Liver (tissue), 3 donors: ENCODE measurements at regions not wholly inside any gene's neighbourhood (a gene's known extent, or its start where the extent isn't known, plus 50 kb on each side); places are given as distances from the start of the nearest gene placed in this dataset.
"Not testable (repeated sequence)": the region's sequence is repeated elsewhere in the genome, so short reads cannot be mapped to it uniquely, and the experiment has no call there.

ENCODE experiments used
- CTCF ChIP-seq: fragments of 150-350 bp; IDR thresholded peaks from 2 replicates; pipeline ENCODE4 v1.5.1; 2017; ENCODE audit warnings: improper control_type of control experiment, low read depth, low read length; ENCODE audit not compliant: missing input control
- EGR1 ChIP-seq, 2 donors: IDR thresholded peaks; 2 replicates each; pipeline ENCODE4 v1.6.1; 2016 to 2018; ENCODE audit warnings: antibody characterized with exemption in 2 of 2, low read depth in 2 of 2
- FOXA1 ChIP-seq: IDR thresholded peaks from 2 replicates; pipeline ENCODE4 v1.6.1; 2016; ENCODE audit warnings: antibody characterized with exemption
- GABPA ChIP-seq, 2 donors: IDR thresholded peaks in 1 of 2; conservative IDR thresholded peaks in 1 of 2; 2 replicates each; pipeline ENCODE4 v1.6.1; 2016; ENCODE audit warnings: antibody characterized with exemption in 2 of 2, mild to moderate bottlenecking in 1 of 2, moderate library complexity in 1 of 2
- HNF4A ChIP-seq, 2 donors: conservative IDR thresholded peaks; 2 replicates each; pipeline ENCODE4 v1.6.1; 2016; ENCODE audit warnings: antibody characterized with exemption in 2 of 2, mild to moderate bottlenecking in 2 of 2
- JUND ChIP-seq, 2 donors: IDR thresholded peaks; 2 replicates each; pipeline ENCODE4 v1.6.1; 2016; ENCODE audit warnings: antibody characterized with exemption in 2 of 2
- RAD21 ChIP-seq, 2 donors: IDR thresholded peaks; 2 replicates each; pipeline ENCODE4 v1.6.1; 2016; ENCODE audit warnings: antibody characterized with exemption in 2 of 2, mild to moderate bottlenecking in 2 of 2
- RXRA ChIP-seq, 2 donors: IDR thresholded peaks; 2 replicates each; pipeline ENCODE4 v1.6.1; 2017 to 2018; ENCODE audit warnings: antibody characterized with exemption in 2 of 2, mild to moderate bottlenecking in 1 of 2
- SP1 ChIP-seq: IDR thresholded peaks from 2 replicates; pipeline ENCODE4 v1.6.1; 2018; ENCODE audit warnings: antibody characterized with exemption, mild to moderate bottlenecking
- TAF1 ChIP-seq: conservative IDR thresholded peaks from 2 replicates; pipeline ENCODE4 v1.6.1; 2016; ENCODE audit warnings: antibody characterized with exemption, mild to moderate bottlenecking
- YY1 ChIP-seq: IDR thresholded peaks from 2 replicates; pipeline ENCODE4 v1.6.1; 2016; ENCODE audit warnings: antibody characterized with exemption, mild to moderate bottlenecking
- TF ChIP-seq, protein P1 (sequence below): IDR thresholded peaks from 2 replicates; pipeline ENCODE4 v1.6.1; 2016; ENCODE audit warnings: antibody characterized with exemption, mild to moderate bottlenecking
- TF ChIP-seq, protein P2 (sequence below): IDR thresholded peaks from 2 replicates; pipeline ENCODE4 v1.6.1; 2016; ENCODE audit warnings: antibody characterized with exemption
- TF ChIP-seq, protein P3 (sequence below): IDR thresholded peaks from 2 replicates; pipeline ENCODE4 v1.6.1; 2016; ENCODE audit warnings: antibody characterized with exemption
- donor health status: healthy.
- donor health status: healthy.

DNA sequence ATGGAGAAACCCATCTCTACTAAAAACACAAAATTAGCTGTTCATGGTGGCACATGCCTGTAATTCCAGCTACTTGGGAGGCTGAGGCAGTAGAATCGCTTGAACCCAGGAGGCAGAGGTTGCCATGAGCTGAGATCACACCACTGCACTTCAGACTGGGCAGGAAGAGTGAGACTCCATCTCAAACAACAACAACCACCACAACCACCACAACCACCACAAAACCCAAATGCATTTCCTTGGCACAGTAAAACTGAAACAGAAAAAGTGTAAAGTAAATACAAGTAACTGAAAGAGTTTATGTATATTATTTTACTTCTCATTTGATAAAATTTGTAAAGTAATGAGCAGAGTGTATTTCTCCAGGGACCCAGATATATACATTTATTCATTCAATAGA is 1177.1 kb downstream of the FOXD4L5 start:
- not testable (repeated sequence) for TF ChIP-seq GABPA (IDR thresholded peaks at IDR 0.05 in 1 of 2, conservative IDR thresholded peaks at IDR 0.05 in 1 of 2); CTCF; JUND (IDR thresholded peaks at IDR 0.05); RXRA (IDR thresholded peaks at IDR 0.05); SP1; HNF4A (conservative IDR thresholded peaks at IDR 0.05); RAD21 (IDR thresholded peaks at IDR 0.05); YY1; FOXA1; EGR1 (IDR thresholded peaks at IDR 0.05; ENCODE audit: low read depth in 2 of 2); TAF1
- TF ChIP-seq, protein P1, sequence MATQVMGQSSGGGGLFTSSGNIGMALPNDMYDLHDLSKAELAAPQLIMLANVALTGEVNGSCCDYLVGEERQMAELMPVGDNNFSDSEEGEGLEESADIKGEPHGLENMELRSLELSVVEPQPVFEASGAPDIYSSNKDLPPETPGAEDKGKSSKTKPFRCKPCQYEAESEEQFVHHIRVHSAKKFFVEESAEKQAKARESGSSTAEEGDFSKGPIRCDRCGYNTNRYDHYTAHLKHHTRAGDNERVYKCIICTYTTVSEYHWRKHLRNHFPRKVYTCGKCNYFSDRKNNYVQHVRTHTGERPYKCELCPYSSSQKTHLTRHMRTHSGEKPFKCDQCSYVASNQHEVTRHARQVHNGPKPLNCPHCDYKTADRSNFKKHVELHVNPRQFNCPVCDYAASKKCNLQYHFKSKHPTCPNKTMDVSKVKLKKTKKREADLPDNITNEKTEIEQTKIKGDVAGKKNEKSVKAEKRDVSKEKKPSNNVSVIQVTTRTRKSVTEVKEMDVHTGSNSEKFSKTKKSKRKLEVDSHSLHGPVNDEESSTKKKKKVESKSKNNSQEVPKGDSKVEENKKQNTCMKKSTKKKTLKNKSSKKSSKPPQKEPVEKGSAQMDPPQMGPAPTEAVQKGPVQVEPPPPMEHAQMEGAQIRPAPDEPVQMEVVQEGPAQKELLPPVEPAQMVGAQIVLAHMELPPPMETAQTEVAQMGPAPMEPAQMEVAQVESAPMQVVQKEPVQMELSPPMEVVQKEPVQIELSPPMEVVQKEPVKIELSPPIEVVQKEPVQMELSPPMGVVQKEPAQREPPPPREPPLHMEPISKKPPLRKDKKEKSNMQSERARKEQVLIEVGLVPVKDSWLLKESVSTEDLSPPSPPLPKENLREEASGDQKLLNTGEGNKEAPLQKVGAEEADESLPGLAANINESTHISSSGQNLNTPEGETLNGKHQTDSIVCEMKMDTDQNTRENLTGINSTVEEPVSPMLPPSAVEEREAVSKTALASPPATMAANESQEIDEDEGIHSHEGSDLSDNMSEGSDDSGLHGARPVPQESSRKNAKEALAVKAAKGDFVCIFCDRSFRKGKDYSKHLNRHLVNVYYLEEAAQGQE, result not testable (repeated sequence)
- TF ChIP-seq, protein P2, sequence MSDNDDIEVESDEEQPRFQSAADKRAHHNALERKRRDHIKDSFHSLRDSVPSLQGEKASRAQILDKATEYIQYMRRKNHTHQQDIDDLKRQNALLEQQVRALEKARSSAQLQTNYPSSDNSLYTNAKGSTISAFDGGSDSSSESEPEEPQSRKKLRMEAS, result not testable (repeated sequence)
- TF ChIP-seq, protein P3, sequence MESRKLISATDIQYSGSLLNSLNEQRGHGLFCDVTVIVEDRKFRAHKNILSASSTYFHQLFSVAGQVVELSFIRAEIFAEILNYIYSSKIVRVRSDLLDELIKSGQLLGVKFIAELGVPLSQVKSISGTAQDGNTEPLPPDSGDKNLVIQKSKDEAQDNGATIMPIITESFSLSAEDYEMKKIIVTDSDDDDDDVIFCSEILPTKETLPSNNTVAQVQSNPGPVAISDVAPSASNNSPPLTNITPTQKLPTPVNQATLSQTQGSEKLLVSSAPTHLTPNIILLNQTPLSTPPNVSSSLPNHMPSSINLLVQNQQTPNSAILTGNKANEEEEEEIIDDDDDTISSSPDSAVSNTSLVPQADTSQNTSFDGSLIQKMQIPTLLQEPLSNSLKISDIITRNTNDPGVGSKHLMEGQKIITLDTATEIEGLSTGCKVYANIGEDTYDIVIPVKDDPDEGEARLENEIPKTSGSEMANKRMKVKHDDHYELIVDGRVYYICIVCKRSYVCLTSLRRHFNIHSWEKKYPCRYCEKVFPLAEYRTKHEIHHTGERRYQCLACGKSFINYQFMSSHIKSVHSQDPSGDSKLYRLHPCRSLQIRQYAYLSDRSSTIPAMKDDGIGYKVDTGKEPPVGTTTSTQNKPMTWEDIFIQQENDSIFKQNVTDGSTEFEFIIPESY, result not testable (repeated sequence)
